H1 (cell line): ENCODE measurements at regions not wholly inside any gene's neighbourhood (a gene's known extent, or its start where the extent isn't known, plus 50 kb on each side); places are given as distances from the start of the nearest gene placed in this dataset.

Source experiments
- CTCF ChIP-seq, 3 experiments: IDR thresholded peaks; 1 replicate in 2 of 3; 2 replicates in 1 of 3; pipeline versions ENCODE4 v1.5.1 to v1.6.1; 2011; ENCODE audit warnings: low read length in 3 of 3, mild to moderate bottlenecking in 3 of 3, inconsistent platforms in 2 of 3, low read depth in 1 of 3, moderate library complexity in 1 of 3; ENCODE audit not compliant: insufficient read depth in 1 of 3; ENCODE audit errors: control extremely low read depth in 1 of 3

GRCh38 chr6:168208402-168208801 lies 111.2 kb downstream of the DACT2 start (continued):
- TF ChIP-seq CTCF (IDR thresholded peaks at IDR 0.05; ENCODE audit: control extremely low read depth in 1 of 3, insufficient read depth in 1 of 3, low read depth in 1 of 3, low read length in 3 of 3): no peak
